K562 (cell line): ENCODE measurements at regions not wholly inside any gene's neighbourhood (a gene's known extent, or its start where the extent isn't known, plus 50 kb on each side); places are given as distances from the start of the nearest gene placed in this dataset.
"Not testable (repeated sequence)": the region's sequence is repeated elsewhere in the genome, so short reads cannot be mapped to it uniquely, and the experiment has no call there.

Experiments
- BRD4 ChIP-seq: fragments of 200-600 bp; sonication (generic); IDR thresholded peaks from 2 replicates; pipeline ENCODE4 v1.6.1; 2017; ENCODE audit warnings: inconsistent platforms
- CAMTA2 ChIP-seq: fragments of 250-450 bp; sonication (Bioruptor Pico); conservative IDR thresholded peaks from 2 replicates; pipeline ENCODE4 v1.5.1; 2022
- E2F4 ChIP-seq: sonication (generic); formaldehyde crosslinking; IDR thresholded peaks from 2 replicates; pipeline ENCODE4 v1.8.0; 2022; ENCODE audit warnings: mild to moderate bottlenecking, low read depth, missing genetic modification reagents
- ID3 ChIP-seq, 2 experiments: fragments of 250-450 bp in 1 of 2; fragments of 450-650 bp in 1 of 2; sonication (Bioruptor Pico) in 1 of 2; IDR thresholded peaks; 2 replicates each; pipeline versions ENCODE4 v1.6.1 to v1.8.0; 2016 to 2021; ENCODE audit warnings: mild to moderate bottlenecking in 2 of 2, moderate library complexity in 2 of 2, missing compliant biosample characterization in 1 of 2, missing genetic modification characterization in 1 of 2
- KLF10 ChIP-seq: fragments of 250-450 bp; sonication (Bioruptor Pico); IDR thresholded peaks from 2 replicates; pipeline ENCODE4 v1.6.1; 2021; ENCODE audit warnings: matching md5 sums
- TF ChIP-seq, protein P1 (sequence below): sonication (generic); formaldehyde crosslinking; IDR thresholded peaks from 2 replicates; pipeline ENCODE4 v1.8.0; 2022; ENCODE audit warnings: mild to moderate bottlenecking, missing genetic modification reagents

DNA sequence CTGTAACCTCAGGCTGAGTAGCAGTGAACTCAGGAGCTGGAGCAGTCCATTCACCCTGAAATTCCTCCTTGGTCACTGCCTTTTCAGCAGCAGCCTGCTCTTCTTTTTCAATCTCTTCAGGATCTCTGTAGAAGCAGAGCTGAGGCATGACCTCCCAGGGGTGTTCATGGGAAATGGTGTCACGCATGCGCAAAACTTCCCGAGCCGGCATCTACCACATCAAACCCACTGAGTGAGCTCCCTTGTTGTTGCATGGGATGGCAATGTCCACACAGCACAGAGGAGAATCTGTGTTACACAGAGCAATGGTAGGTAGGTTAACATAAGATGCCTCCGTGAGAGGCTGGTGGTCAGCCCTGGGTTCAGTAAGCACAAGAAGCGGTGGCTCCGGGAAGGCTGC lies 355.8 kb upstream of the PSMD7 start:
- TF ChIP-seq KLF10 (CRISPR knock-in tag); CAMTA2; ID3 (CRISPR knock-in tag; IDR thresholded peaks at IDR 0.05); ID3 (tag; IDR thresholded peaks at IDR 0.05); E2F4 (CRISPR knock-in tag); BRD4: not testable (repeated sequence)
- TF ChIP-seq, protein P1, sequence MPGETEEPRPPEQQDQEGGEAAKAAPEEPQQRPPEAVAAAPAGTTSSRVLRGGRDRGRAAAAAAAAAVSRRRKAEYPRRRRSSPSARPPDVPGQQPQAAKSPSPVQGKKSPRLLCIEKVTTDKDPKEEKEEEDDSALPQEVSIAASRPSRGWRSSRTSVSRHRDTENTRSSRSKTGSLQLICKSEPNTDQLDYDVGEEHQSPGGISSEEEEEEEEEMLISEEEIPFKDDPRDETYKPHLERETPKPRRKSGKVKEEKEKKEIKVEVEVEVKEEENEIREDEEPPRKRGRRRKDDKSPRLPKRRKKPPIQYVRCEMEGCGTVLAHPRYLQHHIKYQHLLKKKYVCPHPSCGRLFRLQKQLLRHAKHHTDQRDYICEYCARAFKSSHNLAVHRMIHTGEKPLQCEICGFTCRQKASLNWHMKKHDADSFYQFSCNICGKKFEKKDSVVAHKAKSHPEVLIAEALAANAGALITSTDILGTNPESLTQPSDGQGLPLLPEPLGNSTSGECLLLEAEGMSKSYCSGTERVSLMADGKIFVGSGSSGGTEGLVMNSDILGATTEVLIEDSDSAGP (CRISPR knock-in tag), result not testable (repeated sequence)
